ENCODE measurements at regions not wholly inside any gene's neighbourhood (a gene's known extent, or its start where the extent isn't known, plus 50 kb on each side); places are given as distances from the start of the nearest gene placed in this dataset.

DNA sequence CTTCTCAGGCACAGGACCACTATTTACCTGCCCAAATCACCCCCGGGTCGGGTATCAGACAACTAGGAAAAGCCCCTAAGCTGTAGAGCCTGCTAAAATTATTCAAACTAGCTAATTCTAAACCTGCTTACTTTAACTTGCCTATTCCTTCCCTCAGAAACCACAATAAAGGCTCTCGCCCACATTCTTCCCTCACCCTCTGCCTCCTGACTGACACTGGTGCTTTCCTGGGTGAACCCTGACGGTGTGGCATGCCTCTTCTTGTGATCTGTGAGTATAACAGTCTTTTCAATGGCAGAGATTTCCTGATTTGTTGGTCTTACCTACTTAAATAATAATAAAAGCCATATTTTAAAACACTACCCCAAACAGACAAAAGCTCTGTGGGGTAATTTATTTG is 209.4 kb upstream of the XIST start:
- no peak for TF ChIP-seq POLR2A (IDR thresholded peaks at IDR 0.05)
- TF ChIP-seq, protein P1, sequence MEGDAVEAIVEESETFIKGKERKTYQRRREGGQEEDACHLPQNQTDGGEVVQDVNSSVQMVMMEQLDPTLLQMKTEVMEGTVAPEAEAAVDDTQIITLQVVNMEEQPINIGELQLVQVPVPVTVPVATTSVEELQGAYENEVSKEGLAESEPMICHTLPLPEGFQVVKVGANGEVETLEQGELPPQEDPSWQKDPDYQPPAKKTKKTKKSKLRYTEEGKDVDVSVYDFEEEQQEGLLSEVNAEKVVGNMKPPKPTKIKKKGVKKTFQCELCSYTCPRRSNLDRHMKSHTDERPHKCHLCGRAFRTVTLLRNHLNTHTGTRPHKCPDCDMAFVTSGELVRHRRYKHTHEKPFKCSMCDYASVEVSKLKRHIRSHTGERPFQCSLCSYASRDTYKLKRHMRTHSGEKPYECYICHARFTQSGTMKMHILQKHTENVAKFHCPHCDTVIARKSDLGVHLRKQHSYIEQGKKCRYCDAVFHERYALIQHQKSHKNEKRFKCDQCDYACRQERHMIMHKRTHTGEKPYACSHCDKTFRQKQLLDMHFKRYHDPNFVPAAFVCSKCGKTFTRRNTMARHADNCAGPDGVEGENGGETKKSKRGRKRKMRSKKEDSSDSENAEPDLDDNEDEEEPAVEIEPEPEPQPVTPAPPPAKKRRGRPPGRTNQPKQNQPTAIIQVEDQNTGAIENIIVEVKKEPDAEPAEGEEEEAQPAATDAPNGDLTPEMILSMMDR (IDR thresholded peaks at IDR 0.05): no peak
- no peak for TF ChIP-seq EP300 (IDR thresholded peaks at IDR 0.05)
- no peak for TF ChIP-seq POLR2AphosphoS5 (IDR thresholded peaks at IDR 0.05)
